Large intestine (tissue), 3 donors: ENCODE measurements at regions not wholly inside any gene's neighbourhood (a gene's known extent, or its start where the extent isn't known, plus 50 kb on each side); places are given as distances from the start of the nearest gene placed in this dataset.

Experiments
- DNase-seq, 2 donors: peaks; one replicate each; pipeline versions ENCODE4 v3.0.0 to v3.0.0-alpha.2; 2013
- H3K27ac ChIP-seq: one replicate; pipeline ENCODE4 v1.5.1; 2013; ENCODE audit warnings: low read length
- H3K27me3 ChIP-seq: 2 replicates; pipeline ENCODE4 v1.6.1; 2013; ENCODE audit warnings: low read length; ENCODE audit not compliant: control insufficient read depth, insufficient read depth
- H3K36me3 ChIP-seq: 2 replicates; pipeline ENCODE4 v1.6.1; 2013; ENCODE audit warnings: low read length; ENCODE audit not compliant: control insufficient read depth, insufficient read depth
- H3K4me1 ChIP-seq: one replicate; pipeline ENCODE4 v1.6.1; 2013; ENCODE audit warnings: low read length; ENCODE audit not compliant: control insufficient read depth, insufficient read depth
- H3K4me3 ChIP-seq: one replicate; pipeline ENCODE4 v1.5.1; 2013; ENCODE audit warnings: low read length
- H3K9me3 ChIP-seq: one replicate; pipeline ENCODE4 v1.6.1; 2013; ENCODE audit warnings: mild to moderate bottlenecking, low read depth, low read length, moderate library complexity; ENCODE audit not compliant: control insufficient read depth
- WGBS: methylation state at CpG from one replicate; pipeline ENCODE4 v1.1.5; 2013; ENCODE audit warnings: low lambda C conversion rate; ENCODE audit not compliant: insufficient coverage; 5-methylcytosine and 5-hydroxymethylcytosine counted together

DNA sequence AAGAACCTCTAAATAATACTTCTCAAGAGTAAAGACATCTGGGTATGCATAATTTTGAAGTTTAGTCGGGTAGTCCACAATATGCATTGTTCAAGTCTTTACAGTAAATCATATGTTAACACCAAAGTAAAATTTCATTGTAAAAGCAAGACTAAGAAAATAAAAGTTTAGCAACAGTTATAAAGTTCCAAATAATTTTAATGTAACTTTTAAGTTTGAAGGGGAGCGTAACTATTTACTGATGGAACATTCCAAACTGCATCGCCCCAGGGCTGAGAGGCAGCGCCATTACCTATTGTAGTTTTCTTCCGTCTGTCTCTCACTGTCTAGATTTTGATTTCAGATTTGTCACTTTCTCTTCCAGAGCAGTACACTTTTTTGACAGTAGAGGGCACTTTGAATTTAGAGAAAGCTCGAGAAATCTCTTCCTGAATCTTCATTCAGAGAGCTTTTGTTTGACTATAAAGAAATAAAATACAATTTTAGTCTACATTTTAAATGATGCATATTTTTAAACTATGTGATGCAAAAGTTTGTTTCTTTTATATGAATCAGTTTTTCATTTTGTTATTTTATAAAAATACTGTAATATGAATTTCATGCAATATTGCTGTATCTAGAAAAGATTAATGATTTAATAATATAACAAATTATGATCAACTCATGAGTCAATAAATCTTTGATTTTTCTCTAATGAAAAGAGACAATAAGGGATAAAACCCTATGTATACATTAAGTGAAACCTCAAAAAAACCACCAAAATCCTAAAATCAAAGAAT is 389.8 kb downstream of the FIGN start:
- Histone ChIP-seq H3K36me3 (no peaks in the 10 kb centered on the region), H3K27me3 (no peaks in the 10 kb centered on the region), H3K4me3 (no peak overlapping the region), H3K4me1 (peaks cover 5% of the 10 kb centered on the region), H3K27ac (no peak overlapping the region), H3K9me3 (no peaks in the 10 kb centered on the region)
- peak; percentile 12 to 18 for DNase-seq
- WGBS: 23% methylated on average over 3 of the region's 6 CpGs

DNA sequence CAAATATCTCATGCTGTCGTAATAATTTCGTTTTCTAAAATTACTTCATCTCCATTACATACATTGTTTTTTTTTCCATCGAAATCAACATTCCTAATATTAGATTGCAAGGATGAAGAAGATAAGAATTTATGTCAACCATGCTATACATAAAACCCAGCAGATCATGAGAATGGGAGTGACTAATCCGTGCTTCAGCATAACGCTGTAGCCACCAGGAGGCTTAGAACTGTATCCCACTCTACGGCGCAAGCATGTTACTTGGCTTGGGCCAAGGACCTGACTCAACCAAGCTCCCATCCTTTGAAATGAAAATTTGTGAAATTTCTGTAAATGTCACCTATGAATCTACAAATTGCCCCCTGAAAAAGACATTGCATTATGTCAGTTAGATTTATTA is 392.5 kb downstream of the FIGN start:
- Histone ChIP-seq H3K36me3 (no peaks in the 10 kb centered on the region), H3K4me1 (no peaks in the 10 kb centered on the region), H3K27me3 (no peaks in the 10 kb centered on the region), H3K9me3 (no peaks in the 10 kb centered on the region), H3K4me3 (no peak overlapping the region), H3K27ac (no peak overlapping the region)
- whole genome bisulfite sequencing: no CpG with 5 or more reads among the region's 7 CpGs
- DNase-seq: no peak

DNA sequence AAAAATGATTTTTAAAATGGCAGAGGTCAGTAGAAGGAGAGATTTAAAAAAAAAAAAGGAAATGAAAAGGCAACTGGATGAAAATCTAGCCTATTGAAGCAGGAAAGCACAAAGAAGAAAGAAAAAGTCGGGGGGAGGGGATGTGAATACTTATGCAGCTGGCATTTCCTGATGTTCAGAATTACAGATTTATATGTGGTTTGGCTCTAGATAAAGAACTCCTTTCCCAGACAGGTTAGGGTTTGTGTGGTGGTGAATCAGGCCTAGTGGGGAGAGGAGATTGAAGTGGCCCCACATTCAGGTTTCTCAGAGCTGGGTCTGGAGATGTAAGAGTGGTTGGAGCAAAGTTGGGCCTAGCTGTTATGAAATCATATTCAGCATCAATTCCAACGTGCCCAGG is 394.4 kb downstream of the FIGN start:
- Histone ChIP-seq H3K36me3 (no peaks in the 10 kb centered on the region), H3K4me3 (no peak overlapping the region), H3K27ac (no peak overlapping the region), H3K27me3 (no peaks in the 10 kb centered on the region), H3K9me3 (no peaks in the 10 kb centered on the region), H3K4me1 (no peaks in the 10 kb centered on the region)
- 52% methylated on average over 2 of the region's 2 CpGs for WGBS
- no peak for DNase-seq

DNA sequence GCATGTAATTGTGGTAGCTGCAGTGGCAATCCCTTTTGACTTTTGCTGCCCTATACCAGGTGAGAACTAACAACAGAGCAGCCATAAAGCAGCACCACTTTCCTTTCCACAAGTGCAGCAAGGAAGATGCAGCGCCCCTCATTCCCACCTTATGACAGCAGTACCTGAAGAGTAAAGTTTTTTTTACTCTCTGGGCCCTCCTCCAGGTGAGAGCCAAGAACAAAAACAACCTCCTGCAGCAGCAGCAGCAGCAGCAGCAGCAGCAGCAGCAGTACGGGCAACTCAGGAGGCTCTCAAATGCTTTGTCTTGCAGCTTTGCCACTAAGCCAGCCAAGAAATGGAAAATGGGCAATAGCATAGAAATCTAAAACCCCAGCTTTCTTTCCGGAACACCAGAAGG is 397.5 kb downstream of the FIGN start:
- H3K27me3 ChIP-seq: no peaks in the 10 kb centered on the region
- no peaks in the 10 kb centered on the region for H3K4me1 ChIP-seq
- H3K4me3 ChIP-seq: no peak overlapping the region
- WGBS: no CpG with 5 or more reads among the region's 3 CpGs
- no peaks in the 10 kb centered on the region for H3K9me3 ChIP-seq
- no peak for DNase-seq
- no peaks in the 10 kb centered on the region for H3K36me3 ChIP-seq
- H3K27ac ChIP-seq: no peak overlapping the region

DNA sequence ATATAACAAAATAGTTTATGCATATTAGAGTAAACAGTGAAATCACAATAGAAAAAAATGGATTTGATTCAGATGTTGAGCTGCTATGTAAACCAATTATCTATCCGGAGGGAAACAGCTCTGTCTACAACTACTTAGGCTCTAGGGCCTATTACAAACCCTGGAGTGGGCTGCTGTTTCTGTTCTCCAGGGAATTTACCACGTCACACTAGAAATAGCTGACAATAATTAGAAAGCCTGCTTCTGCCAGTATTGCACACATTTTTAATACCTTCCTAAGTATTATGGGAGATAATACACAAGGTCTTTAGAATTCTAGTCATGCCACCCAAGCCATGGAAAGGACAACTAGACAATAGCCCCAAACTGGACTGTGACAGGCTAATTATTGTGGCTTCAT is 411.1 kb downstream of the FIGN start:
- H3K27ac ChIP-seq: no peak overlapping the region
- H3K36me3 ChIP-seq: no peaks in the 10 kb centered on the region
- no peaks in the 10 kb centered on the region for H3K9me3 ChIP-seq
- H3K4me3 ChIP-seq: no peak overlapping the region
- H3K4me1 ChIP-seq: no peaks in the 10 kb centered on the region
- no CpG with 5 or more reads among the region's 2 CpGs for WGBS
- no peaks in the 10 kb centered on the region for H3K27me3 ChIP-seq
- DNase-seq: no peak

DNA sequence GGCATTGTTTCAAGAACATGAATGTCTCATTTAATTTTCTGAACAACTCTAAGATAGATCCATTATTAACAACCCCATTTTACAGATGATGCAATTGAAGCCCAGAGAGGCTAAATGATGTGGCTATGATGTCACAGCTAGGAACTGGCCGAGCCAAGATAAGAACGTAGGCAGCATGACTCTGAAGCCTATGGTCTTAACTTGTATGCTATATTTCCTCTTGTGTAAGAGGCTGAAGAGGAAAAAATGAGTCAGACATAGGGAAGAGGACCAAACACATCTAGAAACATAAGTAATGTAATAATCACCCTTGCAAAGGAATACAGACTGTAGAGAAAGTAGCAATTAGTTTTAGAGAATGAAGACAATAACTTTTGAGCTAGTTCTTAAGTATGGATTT is 416.8 kb downstream of the FIGN start:
- no peak for DNase-seq
- Histone ChIP-seq H3K4me3 (no peak overlapping the region), H3K27me3 (no peaks in the 10 kb centered on the region), H3K9me3 (no peaks in the 10 kb centered on the region), H3K4me1 (no peaks in the 10 kb centered on the region), H3K36me3 (no peaks in the 10 kb centered on the region), H3K27ac (no peak overlapping the region)
- 80% methylated on average over 1 of the region's 2 CpGs for WGBS

DNA sequence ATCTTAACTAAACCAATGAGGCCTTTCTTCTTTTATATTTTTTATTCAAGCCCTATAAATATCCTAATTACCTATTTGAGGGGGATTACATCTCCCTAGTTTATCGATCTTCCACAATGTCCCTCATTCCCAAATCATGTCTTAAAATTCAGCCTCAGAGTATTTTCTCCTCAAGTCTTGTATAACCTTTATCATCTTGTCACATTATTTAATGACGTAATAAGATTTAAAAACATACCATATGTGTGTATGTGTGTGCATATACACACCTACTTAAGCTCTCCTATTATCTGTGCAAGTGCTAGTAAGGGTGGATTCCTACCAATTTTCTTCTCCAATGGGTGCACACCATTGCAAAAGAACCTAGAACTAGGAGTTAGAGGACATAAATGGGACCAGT is 421.1 kb downstream of the FIGN start:
- H3K4me3 ChIP-seq: no peak overlapping the region
- no peaks in the 10 kb centered on the region for H3K4me1 ChIP-seq
- WGBS: 100% methylated on average over 1 of the region's 2 CpGs
- DNase-seq: no peak
- no peak overlapping the region for H3K27ac ChIP-seq
- no peaks in the 10 kb centered on the region for H3K36me3 ChIP-seq
- H3K27me3 ChIP-seq: no peaks in the 10 kb centered on the region
- H3K9me3 ChIP-seq: no peaks in the 10 kb centered on the region

DNA sequence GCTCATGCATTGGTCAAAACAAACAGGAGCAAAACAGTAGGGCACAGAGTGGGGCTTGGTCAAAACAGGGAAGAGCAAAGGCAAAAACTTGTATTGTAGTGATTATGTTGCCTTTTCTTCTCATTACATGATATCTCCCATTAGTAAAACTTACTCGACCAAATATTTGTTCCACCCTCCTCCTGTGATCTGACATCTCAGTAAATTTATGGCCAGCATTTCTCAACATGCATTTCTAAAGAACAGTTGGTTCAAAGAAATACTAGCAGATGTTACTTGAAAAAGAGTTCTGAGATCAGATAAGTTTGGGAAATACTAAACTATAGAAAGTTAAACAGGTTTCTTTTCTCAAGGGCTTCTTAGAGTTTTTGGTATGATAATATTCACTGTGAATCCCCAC is 423.1 kb downstream of the FIGN start:
- H3K27me3 ChIP-seq: no peaks in the 10 kb centered on the region
- WGBS: no CpG with 5 or more reads among the region's 1 CpG
- DNase-seq: no peak
- H3K4me1 ChIP-seq: no peaks in the 10 kb centered on the region
- no peak overlapping the region for H3K4me3 ChIP-seq
- no peaks in the 10 kb centered on the region for H3K36me3 ChIP-seq
- no peaks in the 10 kb centered on the region for H3K9me3 ChIP-seq
- H3K27ac ChIP-seq: no peak overlapping the region

DNA sequence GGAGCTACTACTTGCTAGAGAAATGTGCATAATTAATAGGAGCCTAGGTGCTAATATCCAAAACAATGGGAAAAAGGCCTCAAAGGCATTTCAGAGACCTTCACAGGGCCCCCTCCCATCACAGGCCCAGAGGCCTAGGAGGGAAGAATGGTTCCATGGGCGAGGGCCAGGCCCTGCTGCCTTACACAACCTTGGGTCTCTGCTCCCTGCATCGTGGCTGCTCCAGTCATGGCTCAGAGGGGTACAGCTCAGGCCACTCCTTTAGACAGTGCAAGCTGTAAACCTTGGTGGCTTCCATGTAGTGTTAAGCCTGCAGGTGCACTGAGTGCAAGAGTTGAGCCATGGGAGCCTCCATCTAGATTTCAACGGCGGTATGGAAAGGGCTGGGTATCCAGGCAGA is 429.2 kb downstream of the FIGN start:
- Histone ChIP-seq H3K36me3 (no peaks in the 10 kb centered on the region), H3K4me3 (no peak overlapping the region), H3K27me3 (no peaks in the 10 kb centered on the region), H3K27ac (no peak overlapping the region), H3K9me3 (no peaks in the 10 kb centered on the region), H3K4me1 (no peaks in the 10 kb centered on the region)
- DNase-seq: no peak
- no CpG with 5 or more reads among the region's 4 CpGs for WGBS

DNA sequence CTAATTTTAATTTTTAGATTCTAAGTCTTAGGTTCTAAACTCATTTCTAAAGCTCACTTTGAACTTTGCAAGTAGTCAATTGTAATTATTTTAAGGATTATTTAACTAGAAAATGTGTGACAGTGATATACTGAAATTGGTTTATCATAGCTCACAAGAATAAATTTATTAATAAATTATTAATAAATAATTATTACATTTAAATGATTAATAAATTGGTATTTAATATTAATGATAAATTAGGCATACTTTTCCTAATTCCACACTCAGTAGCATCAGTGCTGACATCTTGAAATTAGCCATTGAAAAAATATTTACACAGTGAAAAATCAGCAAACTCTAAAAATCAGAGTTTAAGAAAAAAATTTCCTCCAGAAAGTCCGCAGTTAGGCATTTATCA is 433.7 kb downstream of the FIGN start:
- no peak overlapping the region for H3K27ac ChIP-seq
- DNase-seq: no peak
- H3K4me3 ChIP-seq: no peak overlapping the region
- no peaks in the 10 kb centered on the region for H3K4me1 ChIP-seq
- no peaks in the 10 kb centered on the region for H3K27me3 ChIP-seq
- no peaks in the 10 kb centered on the region for H3K36me3 ChIP-seq
- no CpG with 5 or more reads among the region's 1 CpG for WGBS
- no peaks in the 10 kb centered on the region for H3K9me3 ChIP-seq

DNA sequence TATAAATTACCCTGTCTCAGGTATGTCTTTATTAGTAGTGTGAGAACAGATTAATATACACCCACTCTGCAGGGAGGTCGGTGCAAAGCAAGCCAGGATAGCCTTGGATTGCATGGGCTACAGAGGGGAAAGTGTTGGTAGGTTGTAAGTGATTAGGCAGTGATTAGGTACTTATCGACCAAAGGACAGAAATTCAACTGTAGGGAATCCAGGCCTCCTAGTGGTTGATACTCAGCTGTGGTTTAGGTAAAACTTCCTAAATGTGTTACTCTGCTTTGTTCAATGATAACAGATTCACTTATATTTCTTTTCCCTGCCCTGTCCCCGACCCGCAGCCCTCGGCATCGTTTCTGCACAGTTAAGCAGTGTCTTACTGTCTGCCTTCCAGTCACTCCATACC is 444.0 kb downstream of the FIGN start:
- Histone ChIP-seq H3K9me3 (no peaks in the 10 kb centered on the region), H3K27ac (no peak overlapping the region), H3K27me3 (no peaks in the 10 kb centered on the region), H3K4me1 (no peaks in the 10 kb centered on the region), H3K36me3 (no peaks in the 10 kb centered on the region), H3K4me3 (no peak overlapping the region)
- DNase-seq: no peak
- 100% methylated on average over 3 of the region's 6 CpGs for WGBS
